Posterior vena cava (tissue), 2 donors: ENCODE measurements at regions not wholly inside any gene's neighbourhood (a gene's known extent, or its start where the extent isn't known, plus 50 kb on each side); places are given as distances from the start of the nearest gene placed in this dataset.
"Not testable (repeated sequence)": the region's sequence is repeated elsewhere in the genome, so short reads cannot be mapped to it uniquely, and the experiment has no call there.

Source experiments
- DNase-seq: peaks from one replicate; pipeline ENCODE4 v3.0.0-alpha.2; 2020; ENCODE audit warnings: low spot score
- intact Hi-C, 2 donors: fragments of 100-400 bp; cut with DNase I; formaldehyde crosslinking; loops; one replicate each; pipeline versions ENCODE4 v1.14.1 to v1.14.2; 2022 to 2023
- donor health status: DM: yes; HTN: yes; CAD: no.
- donor health status: DM: yes; HTN: yes; CAD: no.

GRCh38 chr14:48111151-48111550 lies 435.7 kb upstream of the MDGA2 start:
- intact Hi-C loops = no loop called here
- DNase-seq = no peak

- no peak for DNase-seq
- intact Hi-C loops = no loop called here
These were observed 432.2 kb upstream of the MDGA2 start for GRCh38 chr14:48107646-48108045.

GRCh38 chr14:48096897-48097296 lies 421.5 kb upstream of the MDGA2 start:
- intact Hi-C loops = no loop called here
- no peak for DNase-seq

GRCh38 chr14:48086516-48086915 lies 411.1 kb upstream of the MDGA2 start:
- no peak for DNase-seq
- intact Hi-C loops = no loop called here

- intact Hi-C loops = no loop called here
- DNase-seq = no peak
These were observed 400.1 kb upstream of the MDGA2 start for GRCh38 chr14:48075487-48075886.

- intact Hi-C loops = no loop called here
- no peak for DNase-seq
These were observed 377.6 kb upstream of the MDGA2 start for GRCh38 chr14:48052973-48053372.

- intact Hi-C loops = no loop called here
- no peak for DNase-seq
These were observed 360.4 kb upstream of the MDGA2 start for GRCh38 chr14:48035836-48036235.

GRCh38 chr14:48027115-48027514 lies 351.7 kb upstream of the MDGA2 start:
- no peak for DNase-seq
- intact Hi-C loops = no loop called here

GRCh38 chr14:48023881-48024280 lies 348.5 kb upstream of the MDGA2 start:
- intact Hi-C loops = no loop called here

GRCh38 chr14:48011484-48011883 lies 336.1 kb upstream of the MDGA2 start:
- intact Hi-C loops = not testable (repeated sequence)

More at GRCh38 chr14:48023881-48024280, 348.5 kb upstream of the MDGA2 start:
- no peak for DNase-seq

GRCh38 chr14:48008646-48009045 lies 333.2 kb upstream of the MDGA2 start:
- DNase-seq = no peak
- intact Hi-C loops = no loop called here

More at GRCh38 chr14:48011484-48011883, 336.1 kb upstream of the MDGA2 start:
- DNase-seq = not testable (repeated sequence)

GRCh38 chr14:48005986-48006385 lies 330.6 kb upstream of the MDGA2 start:
- no peak for DNase-seq
- intact Hi-C loops = no loop called here

GRCh38 chr14:47993883-47994282 lies 318.5 kb upstream of the MDGA2 start:
- no peak for DNase-seq
- intact Hi-C loops = no loop called here

GRCh38 chr14:47988175-47988574 lies 312.8 kb upstream of the MDGA2 start:
- intact Hi-C loops = no loop called here
- no peak for DNase-seq

- intact Hi-C loops = no loop called here
- DNase-seq = no peak
These were observed 303.5 kb upstream of the MDGA2 start for GRCh38 chr14:47978871-47979270.

- no peak for DNase-seq
- intact Hi-C loops = no loop called here
These were observed 300.7 kb upstream of the MDGA2 start for GRCh38 chr14:47976139-47976538.

- no peak for DNase-seq
- intact Hi-C loops = no loop called here
These were observed 290.8 kb upstream of the MDGA2 start for GRCh38 chr14:47966076-47966810.

GRCh38 chr14:47961634-47962033 lies 286.2 kb upstream of the MDGA2 start:
- intact Hi-C loops = no loop called here
- no peak for DNase-seq

GRCh38 chr14:47959740-47960139 lies 284.3 kb upstream of the MDGA2 start:
- no peak for DNase-seq
- intact Hi-C loops = no loop called here

- intact Hi-C loops = no loop called here
These were observed 273.6 kb upstream of the MDGA2 start for GRCh38 chr14:47949006-47949405.

GRCh38 chr14:47935332-47935731 lies 259.9 kb upstream of the MDGA2 start:
- no peak for DNase-seq
- intact Hi-C loops = no loop called here

More at GRCh38 chr14:47949006-47949405, 273.6 kb upstream of the MDGA2 start:
- DNase-seq = no peak

GRCh38 chr14:47929334-47929733 lies 253.9 kb upstream of the MDGA2 start:
- intact Hi-C loops = no loop called here
- no peak for DNase-seq
